Spleen (tissue), 7 donors: ENCODE measurements at regions not wholly inside any gene's neighbourhood (a gene's known extent, or its start where the extent isn't known, plus 50 kb on each side); places are given as distances from the start of the nearest gene placed in this dataset.

Experiments used
- POLR2A ChIP-seq, 3 donors: fragments of 450-650 bp; IDR thresholded peaks; one replicate each; pipeline ENCODE4 v1.5.1; 2017; ENCODE audit warnings: antibody characterized with exemption in 3 of 3, mild to moderate bottlenecking in 1 of 3
- POLR2AphosphoS5 ChIP-seq, 3 donors: sonication (generic); formaldehyde crosslinking; IDR thresholded peaks; one replicate each; pipeline ENCODE4 v1.5.1; 2017; ENCODE audit warnings: antibody characterized with exemption in 3 of 3
- TF ChIP-seq, protein P1 (sequence below), 11 experiments: fragments of 200-600 bp in 7 of 11; fragments of 450-650 bp in 4 of 11; sonication (generic) in 4 of 11; IDR thresholded peaks in 8 of 11; conservative IDR thresholded peaks in 3 of 11; 1 replicate in 7 of 11; 2 replicates in 4 of 11; pipeline versions ENCODE4 v1.4.0 to v1.8.0; 2016 to 2021; ENCODE audit warnings: antibody characterized with exemption in 11 of 11, inconsistent platforms in 4 of 11, mild to moderate bottlenecking in 1 of 11
- donor health status: DM: no; HTN: no; CAD: no; lungs with moderate emphysema.
- donor health status: DM: no; HTN: no; CAD: no.
- donor health status: DM: no; HTN: no; CAD: no.

- TF ChIP-seq, protein P1, sequence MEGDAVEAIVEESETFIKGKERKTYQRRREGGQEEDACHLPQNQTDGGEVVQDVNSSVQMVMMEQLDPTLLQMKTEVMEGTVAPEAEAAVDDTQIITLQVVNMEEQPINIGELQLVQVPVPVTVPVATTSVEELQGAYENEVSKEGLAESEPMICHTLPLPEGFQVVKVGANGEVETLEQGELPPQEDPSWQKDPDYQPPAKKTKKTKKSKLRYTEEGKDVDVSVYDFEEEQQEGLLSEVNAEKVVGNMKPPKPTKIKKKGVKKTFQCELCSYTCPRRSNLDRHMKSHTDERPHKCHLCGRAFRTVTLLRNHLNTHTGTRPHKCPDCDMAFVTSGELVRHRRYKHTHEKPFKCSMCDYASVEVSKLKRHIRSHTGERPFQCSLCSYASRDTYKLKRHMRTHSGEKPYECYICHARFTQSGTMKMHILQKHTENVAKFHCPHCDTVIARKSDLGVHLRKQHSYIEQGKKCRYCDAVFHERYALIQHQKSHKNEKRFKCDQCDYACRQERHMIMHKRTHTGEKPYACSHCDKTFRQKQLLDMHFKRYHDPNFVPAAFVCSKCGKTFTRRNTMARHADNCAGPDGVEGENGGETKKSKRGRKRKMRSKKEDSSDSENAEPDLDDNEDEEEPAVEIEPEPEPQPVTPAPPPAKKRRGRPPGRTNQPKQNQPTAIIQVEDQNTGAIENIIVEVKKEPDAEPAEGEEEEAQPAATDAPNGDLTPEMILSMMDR (IDR thresholded peaks at IDR 0.05 in 8 of 11, conservative IDR thresholded peaks at IDR 0.05 in 3 of 11) = no peak
- TF ChIP-seq POLR2A (IDR thresholded peaks at IDR 0.05) (no peak), POLR2AphosphoS5 (IDR thresholded peaks at IDR 0.05) (no peak)
These were observed 341.1 kb upstream of the SEMA6D start for GRCh38 chr15:47376190-47376589.
